H4 (cell line): ENCODE measurements at regions not wholly inside any gene's neighbourhood (a gene's known extent, or its start where the extent isn't known, plus 50 kb on each side); places are given as distances from the start of the nearest gene placed in this dataset.
"Not testable (repeated sequence)": the region's sequence is repeated elsewhere in the genome, so short reads cannot be mapped to it uniquely, and the experiment has no call there.

Experiments
- DNase-seq: peaks from one replicate; pipeline ENCODE4 v3.0.0-alpha.2; 2015; ENCODE audit warnings: low spot score

DNA sequence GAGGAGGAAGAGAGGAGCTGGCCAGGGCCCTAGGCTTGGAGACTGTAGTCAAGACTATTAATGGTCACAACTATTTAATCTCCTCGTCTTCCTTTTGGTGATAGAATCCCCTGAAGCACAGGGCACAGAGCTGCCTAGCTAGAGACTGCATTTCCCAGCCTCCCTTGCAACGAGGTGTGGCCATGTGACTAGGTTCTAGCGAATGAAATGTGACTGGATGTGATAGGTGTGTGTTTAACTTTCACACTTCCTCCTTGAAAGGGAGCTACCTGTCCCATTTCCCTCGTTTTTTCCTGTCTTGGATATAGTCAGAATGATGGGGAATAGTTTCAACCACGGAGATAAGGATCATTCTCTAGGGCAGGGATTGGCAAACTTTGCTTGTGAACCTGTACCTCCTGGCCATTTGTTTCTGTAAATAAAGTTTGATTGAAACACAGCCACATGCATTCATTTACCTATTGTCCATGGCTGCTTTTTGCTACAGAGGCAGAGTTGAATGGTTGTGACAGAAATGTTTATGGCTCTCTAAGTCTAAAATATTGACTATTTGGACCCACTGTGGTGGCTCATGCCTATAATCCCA is 313.5 kb downstream of the MIAT start:
- no peak for DNase-seq

DNA sequence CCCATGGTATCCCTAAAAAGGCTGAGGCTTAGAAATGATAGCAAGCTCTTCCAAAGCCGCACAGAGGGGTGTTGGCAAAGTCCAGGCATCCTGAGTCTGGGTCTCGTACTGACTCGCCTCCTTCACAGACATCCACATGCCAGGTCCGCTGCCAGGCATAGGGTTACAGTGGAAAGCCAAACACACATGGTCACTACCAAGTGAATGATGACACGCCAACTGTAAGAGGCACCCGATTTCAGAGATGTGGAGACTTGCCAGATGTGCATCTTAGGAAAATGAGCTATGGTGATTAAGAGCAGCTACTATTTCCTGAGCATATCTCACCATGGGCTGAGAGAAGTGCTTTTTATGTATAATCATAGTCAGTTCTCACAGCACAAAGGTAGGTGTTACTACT is 314.9 kb downstream of the MIAT start:
- DNase-seq = no peak

DNA sequence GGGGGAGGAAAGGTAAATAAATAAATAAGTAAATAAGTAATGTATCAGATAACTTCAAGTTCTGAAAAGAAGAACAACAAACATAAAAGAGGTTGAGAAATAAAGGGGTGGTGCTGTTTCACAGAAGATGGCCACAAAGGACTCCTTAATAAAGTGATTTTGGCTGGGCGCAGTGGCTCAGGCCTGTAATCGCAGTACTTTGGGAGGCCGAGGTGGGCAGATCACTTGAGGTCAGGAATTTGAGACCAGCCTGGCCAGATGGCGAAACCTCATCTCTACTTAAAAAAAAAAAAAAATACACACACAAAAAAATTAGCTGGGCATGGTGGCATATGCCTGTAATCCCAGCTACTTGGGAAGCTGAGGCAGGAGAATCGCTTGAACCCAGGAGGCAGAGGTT is 315.5 kb downstream of the MIAT start:
- not testable (repeated sequence) for DNase-seq

DNA sequence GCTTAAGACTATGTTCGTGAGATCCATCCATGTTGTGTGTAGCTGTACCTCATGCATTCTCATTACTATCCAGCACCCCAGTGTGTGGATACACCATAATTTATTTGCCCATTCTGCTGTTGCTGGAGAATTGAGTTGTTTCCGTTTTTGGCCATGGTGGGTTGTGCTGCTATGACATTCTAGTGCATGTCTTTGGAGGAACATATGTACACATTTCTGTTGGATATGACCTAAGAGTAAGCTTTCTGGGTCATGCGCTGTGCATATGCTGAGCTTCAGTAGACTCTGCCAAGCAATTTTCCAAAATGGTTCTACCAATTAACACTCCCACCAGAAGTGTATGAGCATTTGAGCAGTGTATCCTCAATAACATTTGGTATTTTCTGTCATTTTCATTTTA is 316.6 kb downstream of the MIAT start:
- DNase-seq = no peak

DNA sequence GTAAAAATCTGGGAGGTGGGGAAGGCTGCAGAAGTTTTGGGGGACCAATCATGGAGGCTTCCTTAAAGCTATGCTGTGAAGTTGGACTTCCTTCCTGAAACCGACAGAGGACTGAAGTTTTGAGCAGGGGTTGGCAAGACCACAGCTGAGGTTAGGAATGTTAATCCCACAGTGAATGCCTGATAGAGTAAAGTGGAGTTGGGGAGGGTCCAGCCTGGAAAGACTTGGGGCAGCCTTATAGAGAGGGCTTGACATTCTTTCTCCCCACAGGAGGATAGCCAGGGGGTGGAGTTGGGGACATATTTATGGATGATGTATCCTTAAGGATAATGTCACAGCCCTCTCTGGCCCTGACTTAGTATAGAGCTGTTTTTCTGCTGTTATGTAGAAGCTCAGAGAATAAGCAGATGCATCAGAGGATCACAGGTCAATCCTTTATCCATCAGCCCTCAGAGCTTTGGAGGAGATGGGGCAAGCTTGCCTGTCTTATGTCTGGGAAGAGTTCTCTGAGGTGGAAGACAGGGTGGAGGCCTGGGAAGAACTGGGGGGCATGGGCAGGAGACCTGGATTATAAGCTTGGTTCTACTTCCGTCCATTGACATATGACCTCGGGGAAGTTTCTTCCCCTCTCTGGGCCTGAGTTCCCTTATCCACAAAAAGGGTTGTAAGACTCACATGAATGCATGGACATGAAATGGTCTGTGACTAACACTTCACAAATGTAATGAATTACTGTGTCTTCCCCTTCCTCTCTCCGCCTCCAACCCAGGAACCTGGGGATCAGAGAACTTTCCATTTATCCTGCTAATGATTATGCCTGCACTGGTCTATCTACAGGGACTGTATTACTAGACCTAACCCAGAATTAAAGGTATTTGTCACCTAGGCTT is 317.8 kb downstream of the MIAT start:
- DNase-seq = no peak

DNA sequence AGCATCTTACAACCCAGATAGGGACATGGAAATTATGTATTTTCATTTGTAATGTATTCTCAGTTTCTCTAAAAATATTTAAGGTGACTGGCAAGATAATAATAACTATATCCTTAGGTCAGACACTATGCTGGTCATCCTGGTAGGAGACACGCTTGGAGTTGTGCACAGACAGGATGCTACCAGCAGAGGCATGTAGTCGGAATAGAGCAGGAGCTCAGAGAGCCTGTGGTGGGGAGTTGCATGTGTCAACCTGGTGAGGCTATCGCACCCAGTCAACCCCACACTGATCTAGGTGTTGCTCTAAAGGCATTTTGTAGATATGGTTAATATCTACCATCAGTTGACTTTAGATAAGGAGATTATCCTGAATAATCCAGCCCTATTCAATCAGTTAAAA is 318.5 kb downstream of the MIAT start:
- DNase-seq = no peak

DNA sequence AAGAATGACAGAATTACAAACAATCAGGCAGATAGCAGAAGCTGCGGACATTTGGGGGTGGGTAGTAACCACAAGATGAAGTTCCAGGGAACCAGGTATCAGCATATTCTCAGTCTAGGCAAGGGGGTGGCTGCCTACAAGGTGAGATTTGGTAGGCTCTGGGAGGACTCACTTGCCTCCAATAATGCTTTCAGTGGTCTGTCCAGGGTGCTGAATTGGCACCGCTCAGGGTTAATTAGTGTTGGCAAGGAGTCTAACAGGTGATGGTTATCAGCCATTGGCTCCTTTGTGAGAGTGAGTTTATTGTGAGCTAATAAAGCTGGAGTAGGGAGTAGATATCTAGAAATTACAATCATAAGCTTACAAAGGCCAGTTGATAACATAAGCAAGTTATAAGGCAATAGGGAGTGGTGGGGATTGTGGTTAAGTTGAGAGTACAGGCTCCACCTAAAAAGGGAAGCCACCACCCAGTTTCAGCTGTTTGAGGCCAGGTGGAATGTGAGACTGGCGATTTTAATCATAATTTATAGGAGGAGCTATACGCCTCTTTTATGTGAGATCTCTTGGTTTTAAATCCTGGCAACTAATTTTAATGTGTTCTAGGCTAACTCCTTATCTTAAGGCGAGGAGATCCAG is 320.5 kb downstream of the MIAT start:
- DNase-seq = no peak

DNA sequence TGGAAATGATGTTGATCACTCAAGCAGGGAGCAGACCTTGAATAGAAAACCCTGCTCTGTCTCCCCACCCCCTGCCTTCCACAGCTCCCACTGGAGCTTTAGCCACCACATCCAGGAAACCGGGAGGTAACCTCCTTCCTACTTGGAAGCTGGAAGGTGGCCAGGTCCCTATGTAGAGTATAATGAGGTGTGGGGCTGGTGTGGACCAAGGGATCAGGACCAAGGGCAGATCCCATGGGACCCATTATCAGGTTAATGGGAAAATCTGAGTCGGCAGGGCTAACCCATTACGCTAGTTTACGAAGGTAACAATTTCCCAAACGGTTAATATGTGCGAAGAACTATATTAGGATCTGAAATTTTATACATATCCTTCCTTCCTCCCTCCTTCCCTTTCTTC is 321.9 kb downstream of the MIAT start:
- no peak for DNase-seq

DNA sequence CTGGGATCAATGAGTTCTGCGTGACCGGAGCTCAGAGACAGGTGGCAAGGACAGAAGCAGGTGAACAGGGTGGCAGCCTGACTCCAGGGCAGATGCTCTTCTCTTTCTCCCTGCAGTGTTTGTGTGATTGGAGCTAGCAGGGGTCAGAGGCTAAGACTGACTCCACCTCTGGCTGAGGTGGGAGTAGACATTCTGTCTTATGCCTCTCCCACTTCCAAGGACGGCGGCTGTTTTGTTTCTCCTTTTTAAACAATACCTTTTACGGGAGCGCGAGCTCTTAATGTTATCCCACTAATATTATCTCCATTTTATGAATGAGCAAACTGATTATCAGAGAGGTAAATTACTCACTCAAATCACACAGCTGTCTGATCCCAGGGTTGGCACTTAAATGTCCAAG is 323.7 kb downstream of the MIAT start:
- no peak for DNase-seq

DNA sequence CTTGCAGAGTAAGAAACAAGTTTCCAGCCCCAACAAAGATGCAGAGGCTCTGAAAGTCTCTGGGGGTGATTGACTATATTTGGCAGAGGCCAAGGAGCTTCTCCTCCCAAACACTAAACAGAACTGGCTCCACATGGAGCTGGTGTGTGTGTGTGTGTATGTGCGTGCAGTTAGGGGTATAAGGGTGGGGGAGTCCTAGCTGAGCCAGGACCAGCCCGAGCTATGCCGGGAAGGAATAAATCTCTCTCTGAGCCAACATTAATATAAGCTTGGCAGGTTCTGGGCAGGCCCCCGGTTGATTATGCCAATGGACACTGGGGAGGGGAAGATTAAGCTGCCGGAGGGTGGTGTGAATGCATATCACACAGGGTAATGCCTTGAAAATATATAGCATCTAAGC is 324.2 kb downstream of the MIAT start:
- no peak for DNase-seq

DNA sequence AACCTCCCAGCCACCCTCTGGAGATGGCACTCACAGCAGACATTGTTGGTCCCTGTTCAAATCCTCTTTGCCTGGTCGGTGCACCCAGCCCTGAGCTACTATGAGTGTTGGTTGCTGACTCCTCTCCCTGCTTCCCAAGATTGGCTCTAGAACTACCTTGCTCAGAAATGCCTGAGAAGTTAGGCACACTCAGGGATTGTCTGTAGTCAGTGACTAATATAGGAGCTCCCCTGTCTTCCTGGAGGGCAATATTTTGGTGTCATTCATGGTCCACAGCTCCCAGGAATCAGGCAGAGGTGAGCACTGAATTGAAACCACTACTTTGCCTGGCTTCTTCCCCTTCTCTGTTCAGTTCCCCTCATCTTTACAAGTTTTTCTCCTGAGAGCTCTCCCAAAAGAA is 325.9 kb downstream of the MIAT start:
- DNase-seq = no peak

DNA sequence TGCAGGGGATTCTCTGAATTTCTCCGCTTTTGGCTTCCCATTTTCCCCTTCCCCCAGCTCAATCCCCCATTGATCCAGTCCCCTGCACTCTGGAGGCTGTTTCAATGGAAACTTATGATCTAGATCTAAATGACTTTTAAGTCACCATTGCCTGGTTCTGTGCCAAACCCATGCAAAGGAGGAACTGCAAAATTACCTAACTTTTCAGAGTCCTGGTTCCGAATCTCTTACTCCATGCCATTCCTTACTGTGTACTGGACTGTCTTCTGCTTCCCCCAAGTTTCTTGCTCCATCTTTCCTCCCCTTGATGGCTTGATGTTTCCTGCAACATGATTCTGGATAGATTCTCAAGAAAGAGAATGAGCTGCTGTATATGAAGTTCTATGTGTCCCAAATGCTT is 327.8 kb downstream of the MIAT start:
- DNase-seq = no peak

DNA sequence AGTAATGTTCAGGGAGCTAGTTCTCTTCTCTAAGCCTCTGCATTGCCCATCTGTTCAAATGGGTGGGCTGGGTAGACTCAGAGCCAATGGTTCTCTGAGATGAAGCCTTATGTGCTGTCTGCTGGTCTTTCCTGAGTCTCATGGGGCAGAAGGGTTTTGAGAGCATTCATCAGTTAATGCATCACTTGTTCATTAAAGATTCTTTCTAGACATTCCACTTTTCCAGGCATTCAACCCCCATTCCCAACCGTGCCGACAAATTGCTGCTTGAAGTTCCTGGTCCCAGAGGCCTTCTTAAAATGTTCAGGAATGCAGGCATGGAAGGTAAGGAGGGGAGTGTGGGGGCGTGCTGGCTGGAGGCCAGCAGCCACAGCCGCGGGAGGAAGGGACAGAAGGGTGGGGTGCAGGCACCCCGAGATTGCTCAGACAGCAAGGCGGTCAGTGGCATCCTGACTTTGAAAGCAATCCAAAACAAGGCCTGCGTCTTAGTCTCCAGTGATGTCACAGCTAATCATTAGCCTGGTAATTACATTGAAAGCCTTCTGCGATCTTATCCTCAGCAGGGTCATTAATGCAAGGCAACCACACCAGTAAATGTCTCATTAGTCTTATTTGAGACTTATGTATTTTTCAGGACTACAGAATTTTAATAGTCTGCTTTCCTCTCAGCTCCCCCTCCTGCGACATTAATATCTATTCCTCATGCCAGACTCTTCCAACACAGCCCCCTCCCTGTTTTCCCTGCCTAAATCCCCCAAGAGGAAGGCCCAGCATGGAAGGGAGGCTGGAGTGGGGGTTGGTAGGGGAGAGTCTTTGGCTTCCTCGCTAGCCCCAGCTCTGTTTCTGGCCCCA is 328.8 kb downstream of the MIAT start:
- DNase-seq = no peak

DNA sequence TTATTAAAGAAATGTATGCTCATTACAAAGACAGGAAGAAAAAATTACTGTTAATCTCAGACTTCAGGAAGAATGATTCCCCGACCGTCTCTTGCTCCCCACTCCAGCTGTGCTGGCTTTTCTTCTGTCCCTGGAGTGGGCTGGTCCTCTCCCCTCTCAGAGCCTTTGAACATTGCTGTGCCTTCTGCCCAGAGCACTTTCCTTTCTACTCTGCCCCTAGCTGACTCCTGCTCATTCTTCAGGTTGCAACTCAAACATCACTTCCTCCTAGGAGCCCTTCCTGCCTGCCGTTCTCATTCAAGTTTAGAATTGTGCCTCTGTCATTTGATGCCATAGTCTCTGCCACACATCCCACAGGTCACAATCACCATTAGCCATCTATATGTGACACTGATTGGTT is 329.5 kb downstream of the MIAT start:
- DNase-seq = no peak

DNA sequence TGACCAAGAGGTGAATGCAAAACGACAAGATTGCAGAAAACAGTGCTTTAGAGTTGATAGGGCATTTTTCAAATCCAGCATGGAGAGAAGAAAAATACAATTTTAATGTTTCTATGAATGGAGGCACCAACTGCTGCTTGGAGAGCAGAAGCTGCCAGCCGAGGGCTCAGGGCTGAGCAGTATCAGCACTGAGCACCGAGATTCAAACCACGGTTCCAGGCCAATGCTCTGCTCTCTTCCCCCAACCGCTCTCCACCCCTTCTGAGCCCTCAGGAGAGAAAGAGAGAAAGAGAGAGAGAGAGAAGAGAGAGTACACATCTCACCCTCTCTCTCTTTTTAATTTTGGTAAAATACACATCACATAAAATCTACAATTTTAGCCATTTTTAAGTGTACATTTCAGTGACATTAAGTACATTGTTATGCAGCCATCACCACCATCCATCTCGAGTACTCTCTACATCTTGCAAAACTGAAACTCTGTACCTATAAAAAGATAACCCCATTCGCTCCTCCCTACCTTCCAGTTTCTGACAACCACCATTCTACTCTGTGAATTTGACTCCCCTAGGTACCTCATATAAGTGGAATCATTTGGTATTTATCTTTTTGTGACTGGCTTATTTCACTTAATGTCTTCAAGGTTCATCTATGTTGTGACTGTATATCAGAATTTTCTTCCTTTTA is 333.3 kb downstream of the MIAT start:
- no peak for DNase-seq

DNA sequence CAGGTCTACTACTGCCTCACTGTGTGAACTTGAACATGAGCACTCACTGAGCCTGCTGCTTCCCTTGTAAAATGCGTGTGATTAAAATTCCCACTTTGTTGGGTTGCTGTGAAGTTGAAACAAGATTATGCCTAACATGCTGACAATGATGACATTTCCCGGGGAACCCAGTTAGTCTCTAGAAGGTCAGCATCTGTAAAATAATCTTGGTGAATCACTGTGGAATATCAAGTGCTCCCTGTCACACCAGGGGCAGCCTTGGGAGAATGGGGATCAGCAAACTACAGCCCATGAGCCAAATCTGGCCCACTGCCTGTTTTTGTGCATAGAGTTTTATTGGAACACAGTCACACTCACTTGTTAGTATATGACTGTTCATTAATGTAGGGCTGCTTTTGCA is 335.2 kb downstream of the MIAT start:
- no peak for DNase-seq

DNA sequence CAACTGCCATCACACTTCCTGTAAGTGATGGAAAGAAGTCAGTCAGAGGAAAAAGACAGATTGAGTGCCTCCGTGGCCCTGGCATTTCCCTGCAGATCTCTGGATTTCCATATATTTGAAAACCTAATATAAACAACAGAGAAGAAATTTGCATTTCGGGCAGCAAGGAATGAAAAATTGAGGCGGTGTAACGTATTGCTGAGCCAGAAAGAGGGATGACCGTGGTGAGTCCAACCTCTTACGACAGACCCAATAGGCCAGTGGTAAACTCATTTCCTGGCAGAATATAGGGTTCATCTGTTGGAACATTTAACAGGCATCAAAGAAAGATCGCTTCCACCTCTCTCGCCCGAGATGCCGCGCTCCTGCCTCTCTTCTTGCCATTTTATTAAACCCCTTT is 336.5 kb downstream of the MIAT start:
- no peak for DNase-seq

DNA sequence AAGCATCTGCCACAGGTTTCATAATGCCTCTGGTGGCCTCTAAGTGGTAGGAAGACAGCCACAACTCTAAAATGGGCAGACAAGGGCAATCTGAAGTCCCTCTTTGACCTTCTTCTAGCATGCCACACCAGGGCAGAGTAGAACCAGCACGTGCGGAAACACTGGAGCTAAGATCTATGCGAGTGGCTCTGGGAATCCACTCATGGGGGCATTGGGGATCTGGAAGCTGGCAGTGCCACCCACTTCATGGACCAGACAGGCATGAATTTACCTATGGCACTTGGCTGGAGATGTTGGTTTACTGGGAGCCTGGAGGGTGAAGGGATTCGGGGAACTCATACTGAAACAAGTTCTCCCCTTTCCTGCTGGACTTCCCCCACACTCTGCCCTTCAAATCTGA is 337.4 kb downstream of the MIAT start:
- no peak for DNase-seq

DNA sequence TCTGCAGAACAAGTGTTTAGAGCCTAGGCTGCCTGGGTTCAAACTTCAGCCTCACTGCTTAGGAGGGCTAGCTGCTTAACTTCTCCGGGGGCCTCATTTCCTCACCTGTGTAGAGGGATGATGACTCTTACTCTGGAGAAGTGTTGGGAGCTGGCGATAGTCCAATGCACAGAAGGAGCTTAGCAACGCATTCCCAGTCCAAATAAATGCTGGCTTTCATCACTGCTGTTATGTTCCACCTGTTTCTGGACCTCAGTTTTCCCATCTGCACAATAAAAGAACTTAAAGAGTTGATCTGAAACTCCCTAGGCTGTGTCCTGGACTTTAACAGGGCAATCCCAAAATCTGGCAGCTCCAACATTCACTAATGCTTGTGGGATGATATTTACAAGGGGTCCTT is 337.8 kb downstream of the MIAT start:
- DNase-seq = no peak

DNA sequence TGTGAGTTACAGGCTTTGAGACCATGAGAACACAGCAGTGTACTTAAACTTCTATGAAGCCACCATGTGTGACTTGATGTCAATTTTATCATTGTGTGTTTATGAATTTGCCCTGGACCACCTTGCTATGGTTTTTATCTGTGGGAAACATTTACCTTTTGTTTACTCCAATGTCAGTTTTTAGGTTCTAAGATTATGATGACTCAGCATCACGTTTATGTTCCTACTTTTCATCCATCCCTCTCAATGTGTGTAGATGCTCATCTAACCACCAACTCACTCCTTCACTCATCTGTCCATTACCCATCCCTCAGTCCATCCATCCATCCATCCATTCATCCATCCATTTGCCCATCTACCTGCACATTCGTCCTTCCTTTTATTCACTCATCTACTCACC is 338.8 kb downstream of the MIAT start:
- DNase-seq = no peak

DNA sequence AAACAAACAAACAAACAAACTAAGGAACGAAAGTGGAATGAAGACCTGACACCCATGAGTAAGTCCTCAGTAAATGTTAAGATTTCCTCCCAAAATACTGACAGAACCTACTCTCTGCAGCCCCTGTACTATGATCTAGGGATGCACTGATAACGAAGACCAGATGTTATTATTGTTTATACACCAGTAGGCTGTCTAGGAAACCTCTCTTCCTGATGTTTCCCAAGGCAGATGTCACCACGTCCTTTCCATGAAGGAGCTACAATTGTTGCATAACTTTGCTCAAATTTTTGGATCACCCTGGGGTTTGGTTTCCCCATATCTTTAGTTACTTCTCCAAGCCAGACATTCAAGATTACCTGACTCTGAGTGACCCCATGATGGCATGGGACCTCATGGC is 340.7 kb downstream of the MIAT start:
- no peak for DNase-seq

DNA sequence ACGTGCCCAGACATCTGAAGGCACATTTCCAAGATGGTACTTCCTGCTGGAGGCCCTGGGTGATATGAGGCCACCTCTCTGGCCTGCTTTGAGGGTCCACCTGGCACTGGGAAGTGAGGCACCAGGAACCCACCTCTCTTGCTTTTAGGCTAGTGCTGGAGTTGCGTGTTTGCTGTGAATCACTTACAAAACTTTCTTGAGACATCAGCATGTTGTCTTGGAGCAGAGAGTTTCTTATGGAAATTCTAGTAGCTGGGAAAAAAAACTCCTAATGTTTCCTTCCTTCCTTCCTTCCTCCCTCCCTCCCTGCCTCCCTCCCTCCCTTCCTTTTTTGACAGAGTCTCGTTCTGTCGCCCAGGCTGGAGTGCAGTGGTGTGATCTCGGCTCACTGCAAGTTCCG is 341.3 kb downstream of the MIAT start:
- no peak for DNase-seq
